ENCODE measurements at regions not wholly inside any gene's neighbourhood (a gene's known extent, or its start where the extent isn't known, plus 50 kb on each side); places are given as distances from the start of the nearest gene placed in this dataset.

DNA sequence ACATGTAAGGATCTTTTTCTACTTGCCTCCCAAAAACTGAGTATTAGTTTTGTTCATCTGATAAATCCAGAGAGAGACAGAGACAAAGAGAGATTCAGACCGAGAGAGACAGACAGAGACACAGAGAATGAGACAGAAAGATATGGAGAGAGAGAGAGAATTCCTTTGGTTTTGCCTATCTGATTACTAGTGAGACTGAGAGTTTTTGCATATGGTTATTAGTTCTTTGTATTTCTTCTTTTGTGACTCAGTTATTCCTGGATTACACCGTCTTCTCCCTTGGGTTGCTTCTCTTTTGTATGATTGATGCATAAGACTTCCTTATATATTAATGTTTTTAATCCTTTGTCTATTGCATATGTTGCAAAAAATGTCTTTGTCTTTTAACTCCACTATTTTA is 91.2 kb upstream of the SPATA31C2 start:
- DNase-seq (ENCODE audit: low read depth), result no peak

DNA sequence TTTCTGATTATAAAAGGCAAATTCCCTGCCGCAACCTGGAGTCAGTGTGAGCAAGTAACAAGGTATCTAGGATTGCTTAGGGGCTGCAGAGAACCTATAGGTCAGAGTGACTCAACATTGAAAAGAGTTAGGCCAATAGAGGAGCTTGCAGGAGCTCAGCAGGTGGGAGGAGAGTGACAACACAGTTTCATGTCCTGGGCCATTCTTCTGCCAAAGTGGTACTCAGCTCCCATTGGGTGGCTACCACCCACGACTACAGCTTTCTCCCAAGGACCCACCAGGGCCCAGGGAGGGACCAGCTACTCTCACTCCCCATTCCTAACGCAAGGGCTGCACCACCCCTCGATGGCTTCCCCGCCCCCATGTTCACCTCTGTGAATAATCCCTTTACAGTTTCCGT is 86.7 kb upstream of the SPATA31C2 start:
- no peak for DNase-seq (ENCODE audit: low read depth)

DNA sequence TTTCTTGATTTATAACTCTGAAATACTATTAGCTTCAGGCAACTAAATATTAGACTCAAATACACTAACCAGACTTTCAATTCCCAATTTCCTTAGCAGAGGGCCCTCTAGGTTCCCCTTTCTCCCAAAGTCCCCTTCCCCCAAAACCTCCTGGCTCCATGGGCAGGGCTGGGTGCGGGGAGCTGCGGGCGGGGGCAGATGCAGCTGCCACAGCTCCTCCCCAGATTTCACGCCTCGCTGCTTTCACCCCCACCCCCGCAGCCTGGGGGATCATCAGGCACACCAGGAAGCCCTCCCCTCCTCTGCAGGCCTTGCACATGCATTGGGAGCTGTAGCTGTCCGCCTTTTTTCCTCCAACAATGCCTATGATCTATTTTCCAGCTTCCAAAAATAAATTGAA is 82.8 kb upstream of the SPATA31C2 start:
- DNase-seq (ENCODE audit: low read depth), result no peak

- DNase-seq (ENCODE audit: low read depth), result no peak
Measured at GRCh38 chr9:88220652-88221051, 82.4 kb upstream of the SPATA31C2 start.

GRCh38 chr9:88219601-88220000 is 81.3 kb upstream of the SPATA31C2 start:
- DNase-seq (ENCODE audit: low read depth), result no peak

GRCh38 chr9:88218726-88219125 is 80.5 kb upstream of the SPATA31C2 start:
- no peak for DNase-seq (ENCODE audit: low read depth)

GRCh38 chr9:88216126-88216995 is 78.1 kb upstream of the SPATA31C2 start:
- no peak for DNase-seq (ENCODE audit: low read depth)

GRCh38 chr9:88215196-88216125 is 77.2 kb upstream of the SPATA31C2 start:
- DNase-seq (ENCODE audit: low read depth), result no peak

DNA sequence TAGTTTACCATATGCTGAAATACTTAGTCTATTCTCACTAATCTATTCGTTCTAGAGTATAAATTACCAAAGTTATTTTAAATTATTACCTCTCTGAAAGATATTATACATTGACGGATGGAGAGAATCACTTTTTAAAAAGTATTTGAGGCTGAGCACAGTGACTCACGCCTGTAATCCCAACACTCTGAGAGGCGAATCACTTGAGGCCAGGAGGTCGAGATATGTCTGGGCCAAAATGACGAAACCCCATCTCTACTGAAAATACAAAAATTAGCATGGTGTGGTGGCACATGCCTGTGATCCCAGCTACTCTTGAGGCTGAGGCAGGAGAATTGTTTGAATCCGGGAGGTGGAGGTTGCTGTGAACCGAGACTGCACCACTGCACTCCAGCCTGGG is 64.0 kb upstream of the SPATA31C2 start:
- no peak for DNase-seq (ENCODE audit: low read depth)

GRCh38 chr9:88198341-88198807 is 60.1 kb upstream of the SPATA31C2 start:
- no peak for DNase-seq (ENCODE audit: low read depth)

- no peak for DNase-seq (ENCODE audit: low read depth)
Measured at GRCh38 chr9:88197781-88198340, 59.6 kb upstream of the SPATA31C2 start.

DNA sequence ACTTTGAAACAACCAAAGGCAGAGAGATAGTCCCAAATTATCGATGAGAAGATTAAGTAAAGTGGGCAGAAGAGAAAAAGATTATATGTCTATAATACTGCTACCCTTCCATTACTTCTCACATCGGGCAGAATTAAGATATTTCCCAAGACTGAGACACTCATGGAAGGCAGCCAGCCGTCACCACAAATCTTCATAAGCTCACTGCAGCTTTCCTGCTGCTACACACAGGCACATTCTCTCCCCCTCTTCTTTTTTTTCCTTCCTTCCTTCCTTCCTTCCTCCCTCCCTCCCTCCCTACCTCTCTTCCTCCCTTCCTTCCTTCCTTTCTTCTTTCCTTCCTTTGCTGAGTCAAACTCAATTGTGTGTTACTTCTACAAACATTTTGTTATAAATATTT is 58.7 kb upstream of the SPATA31C2 start:
- no peak for DNase-seq (ENCODE audit: low read depth)

DNA sequence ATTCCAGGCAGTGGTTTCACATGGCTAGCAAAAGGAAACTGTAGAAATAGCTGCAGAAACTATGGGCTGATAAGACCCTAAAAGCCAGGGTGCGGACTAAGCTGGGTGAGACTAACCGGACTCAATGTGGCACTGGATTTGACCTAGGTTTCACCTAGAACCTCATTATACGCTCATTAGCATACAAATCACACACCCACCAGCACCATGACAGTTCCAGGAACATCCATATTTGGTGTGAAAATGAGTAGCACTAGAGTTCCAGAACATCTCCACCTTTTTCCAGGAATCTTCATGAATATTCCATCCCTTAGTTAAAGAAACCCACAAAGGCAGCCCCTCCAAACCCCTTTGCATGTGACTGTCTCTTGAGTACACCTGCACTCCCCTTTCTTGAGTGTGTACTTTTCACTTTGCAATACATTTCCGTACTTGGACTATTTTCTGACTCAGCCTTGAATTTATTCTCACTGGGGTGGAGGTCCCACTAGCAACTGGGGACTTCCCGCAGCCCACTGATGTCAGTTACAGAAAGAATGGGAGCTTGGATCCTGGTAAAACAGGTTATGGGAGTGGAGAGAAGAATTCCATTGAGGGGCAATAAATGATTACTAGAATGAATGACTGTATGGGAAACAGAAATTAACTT is 58.0 kb upstream of the SPATA31C2 start:
- no peak for DNase-seq (ENCODE audit: low read depth)

DNA sequence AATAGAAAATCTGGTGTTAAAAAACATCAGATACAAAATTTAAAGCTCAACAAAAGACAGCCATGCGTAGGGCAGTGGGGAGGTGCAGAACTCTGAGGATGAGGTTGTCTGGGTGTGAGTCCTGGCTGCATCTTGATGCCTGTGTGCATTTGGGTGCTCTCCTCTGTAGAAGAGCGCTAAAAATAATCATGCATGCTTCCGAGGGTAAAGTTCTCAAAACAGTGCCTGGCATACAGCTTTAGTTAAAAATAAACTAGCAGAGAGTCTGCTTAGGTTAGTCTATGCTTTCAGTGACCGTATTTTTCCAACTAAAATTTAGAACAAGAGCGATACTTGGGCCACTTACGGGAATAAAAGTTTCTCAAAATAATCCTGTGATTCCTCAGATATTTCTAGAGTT is 55.5 kb upstream of the SPATA31C2 start:
- no peak for DNase-seq (ENCODE audit: low read depth)

DNA sequence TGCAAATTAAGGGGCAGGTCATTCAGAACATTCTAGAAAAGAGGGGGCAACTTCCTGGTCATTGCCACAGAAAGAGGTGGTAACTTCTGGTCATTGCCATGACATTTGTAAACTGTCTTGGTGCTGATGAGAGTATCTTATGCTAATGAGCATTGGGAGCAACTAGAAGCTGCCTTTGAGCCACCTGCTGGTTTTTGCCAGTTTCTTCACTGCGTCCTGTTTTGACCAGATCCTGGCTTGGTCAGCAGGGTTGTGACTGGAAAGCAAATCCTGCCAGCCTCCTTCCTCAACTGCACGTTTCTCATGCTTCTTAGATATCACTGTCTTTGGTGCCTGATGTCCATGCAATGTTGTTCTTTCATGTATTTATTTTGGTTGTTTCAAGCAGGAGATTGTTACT is 53.2 kb upstream of the SPATA31C2 start:
- no peak for DNase-seq (ENCODE audit: low read depth)

GRCh38 chr9:88189371-88189770 is 51.1 kb upstream of the SPATA31C2 start:
- no peak for DNase-seq (ENCODE audit: low read depth)

Measured in activated T-cell treated with anti-CD3 and anti-CD28 coated beads for 1 hour (primary cell).